ENCODE measurements at regions not wholly inside any gene's neighbourhood (a gene's known extent, or its start where the extent isn't known, plus 50 kb on each side); places are given as distances from the start of the nearest gene placed in this dataset.
A peak's percentile ranks its signal among the peaks of the same experiment; 100 is the strongest.
"Not testable (repeated sequence)": the region's sequence is repeated elsewhere in the genome, so short reads cannot be mapped to it uniquely, and the experiment has no call there.

DNA sequence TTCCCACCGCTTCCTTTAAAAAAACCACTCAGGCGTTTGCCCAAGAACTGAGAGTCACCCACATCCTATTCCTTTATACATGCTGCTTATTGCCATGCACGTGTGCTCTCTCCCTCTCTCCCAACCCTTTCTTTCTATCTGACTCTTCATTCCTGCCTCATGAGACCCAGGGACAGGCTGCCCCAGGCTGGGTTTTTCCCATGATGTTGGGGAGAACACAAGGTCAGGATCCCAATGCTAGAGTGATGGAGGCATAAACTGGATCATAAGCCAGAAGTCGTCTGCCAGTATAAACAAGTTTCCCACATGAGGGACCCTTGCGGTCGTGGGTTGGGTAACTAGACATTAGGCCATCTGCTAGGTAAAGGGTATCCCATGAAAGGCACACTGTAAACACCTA, 64.9 kb downstream of the CD2 start:
- no peak for DNase-seq

DNA sequence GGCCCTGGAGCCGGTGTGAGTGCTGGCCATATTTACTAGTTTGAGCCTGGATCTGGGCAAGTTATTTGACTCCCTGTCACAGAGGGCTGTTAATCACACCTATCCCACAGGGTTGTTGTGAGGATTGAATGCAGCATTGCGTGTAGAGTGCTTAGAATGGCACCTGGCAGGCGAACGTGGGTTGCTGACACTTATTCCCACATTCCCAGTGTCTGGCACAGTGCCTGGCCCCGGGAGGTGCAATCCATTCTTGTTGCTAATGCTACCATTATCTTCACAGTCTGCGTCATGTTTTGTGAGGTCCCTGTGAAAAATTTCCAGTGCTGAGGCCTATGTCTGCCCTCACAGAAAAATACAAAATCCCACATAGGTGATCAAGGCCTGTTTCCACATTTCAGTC, 66.1 kb downstream of the CD2 start:
- DNase-seq, result no peak

DNA sequence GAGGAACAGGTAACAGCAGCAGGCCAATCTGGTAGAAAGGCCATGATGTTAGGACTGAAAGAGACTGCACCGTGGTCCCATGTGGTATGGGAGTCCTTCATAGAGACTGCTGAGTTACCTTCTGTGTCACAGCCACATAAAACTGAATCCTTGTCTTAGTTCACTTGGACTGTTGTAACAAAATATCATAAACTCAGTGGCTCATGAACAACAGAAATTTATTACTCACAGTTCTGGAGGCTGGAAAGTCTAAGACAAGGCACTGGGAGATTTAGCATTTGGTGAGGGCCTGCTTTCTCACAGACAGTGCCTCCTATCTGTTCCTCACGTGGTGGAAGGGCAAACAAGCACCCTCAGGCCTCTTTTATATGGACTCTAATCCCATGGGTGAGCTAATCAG, 67.5 kb downstream of the CD2 start:
- no peak for DNase-seq

DNA sequence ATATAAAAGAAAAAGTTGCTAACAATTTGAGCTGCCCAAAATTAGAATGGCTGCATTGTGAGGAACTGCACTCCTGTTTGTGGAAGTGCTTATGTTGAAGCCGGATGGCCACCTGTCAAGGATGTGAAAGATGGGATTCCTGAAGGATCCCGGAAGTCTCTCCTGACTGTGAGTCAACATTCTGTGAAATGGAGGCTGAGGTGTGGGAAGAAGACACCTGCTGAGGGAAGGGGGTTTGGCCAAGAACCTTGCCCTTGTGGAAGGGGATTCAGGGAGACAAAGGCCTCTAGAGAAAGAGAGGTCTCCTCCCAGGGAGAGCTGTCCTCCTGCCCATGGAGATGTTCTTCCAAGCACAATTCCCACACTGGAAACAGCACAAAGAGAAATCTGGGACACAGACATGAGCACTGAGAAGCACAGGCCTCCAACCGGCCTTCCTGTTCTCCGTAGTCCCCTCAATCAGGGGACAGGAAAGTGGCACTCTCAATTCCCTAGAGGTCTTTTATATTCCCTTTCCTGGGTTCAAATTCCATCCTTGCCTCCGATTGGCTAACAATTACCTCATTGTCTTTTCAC, 70.5 kb downstream of the CD2 start:
- no peak for DNase-seq

DNA sequence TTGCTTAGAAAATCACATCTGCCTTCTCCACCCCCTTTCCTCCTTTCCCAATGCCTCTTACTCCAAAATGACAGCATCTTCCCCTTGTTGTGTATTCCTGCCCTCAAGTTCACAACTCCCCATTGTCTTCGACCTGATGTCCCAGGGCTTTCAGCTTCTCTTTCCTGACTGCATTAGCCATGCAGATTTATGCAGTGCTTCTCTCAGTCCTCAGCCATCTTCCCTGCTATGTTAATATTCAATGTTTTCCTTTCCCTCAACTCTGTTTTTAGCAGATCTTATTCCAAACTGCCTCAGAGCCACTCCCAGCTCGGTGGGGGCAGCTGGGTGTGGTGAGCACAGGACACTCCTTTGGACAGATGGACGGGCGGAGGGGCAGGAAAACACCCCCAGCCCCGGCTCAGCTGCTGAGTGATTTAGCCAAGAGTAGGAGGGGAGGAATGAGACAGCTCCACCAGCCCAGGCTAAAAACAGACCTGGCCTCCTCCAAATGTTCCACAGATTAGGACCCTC, 71.0 kb downstream of the CD2 start:
- peak; percentile 91 for DNase-seq

DNA sequence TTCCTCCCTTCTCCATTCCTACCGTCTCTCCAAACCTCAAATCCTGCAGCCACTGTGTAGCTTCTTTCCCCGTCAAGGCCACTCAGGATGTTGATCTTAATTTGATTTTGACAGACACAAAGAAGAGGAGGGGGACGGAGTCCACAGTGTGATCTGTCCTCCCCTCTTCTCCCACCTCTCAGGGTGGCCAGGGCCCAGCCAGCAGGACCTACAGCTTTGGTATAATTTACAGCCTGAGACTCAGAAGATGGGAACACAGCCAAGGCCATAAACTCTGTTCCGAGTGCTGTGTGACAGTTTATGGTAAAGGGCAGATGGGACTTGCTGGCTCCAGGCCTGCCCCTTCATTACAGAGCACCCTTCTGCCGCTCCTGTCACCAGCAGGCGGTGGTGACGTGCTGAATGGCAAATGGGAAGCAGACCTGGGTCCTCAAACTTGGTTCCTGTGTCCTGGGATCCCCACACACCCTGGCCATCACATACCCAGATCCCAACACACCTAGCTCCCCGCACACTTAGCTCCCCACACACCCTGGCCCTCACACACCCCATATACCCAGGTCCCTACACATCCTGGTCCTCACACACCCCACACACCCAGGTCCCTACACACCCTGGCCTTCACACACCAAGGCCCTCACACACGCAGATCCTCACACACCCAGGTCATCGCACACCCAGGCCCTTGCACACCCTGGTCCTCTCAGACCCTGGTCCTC, 71.6 kb downstream of the CD2 start:
- peak; percentile 71 for DNase-seq

DNA sequence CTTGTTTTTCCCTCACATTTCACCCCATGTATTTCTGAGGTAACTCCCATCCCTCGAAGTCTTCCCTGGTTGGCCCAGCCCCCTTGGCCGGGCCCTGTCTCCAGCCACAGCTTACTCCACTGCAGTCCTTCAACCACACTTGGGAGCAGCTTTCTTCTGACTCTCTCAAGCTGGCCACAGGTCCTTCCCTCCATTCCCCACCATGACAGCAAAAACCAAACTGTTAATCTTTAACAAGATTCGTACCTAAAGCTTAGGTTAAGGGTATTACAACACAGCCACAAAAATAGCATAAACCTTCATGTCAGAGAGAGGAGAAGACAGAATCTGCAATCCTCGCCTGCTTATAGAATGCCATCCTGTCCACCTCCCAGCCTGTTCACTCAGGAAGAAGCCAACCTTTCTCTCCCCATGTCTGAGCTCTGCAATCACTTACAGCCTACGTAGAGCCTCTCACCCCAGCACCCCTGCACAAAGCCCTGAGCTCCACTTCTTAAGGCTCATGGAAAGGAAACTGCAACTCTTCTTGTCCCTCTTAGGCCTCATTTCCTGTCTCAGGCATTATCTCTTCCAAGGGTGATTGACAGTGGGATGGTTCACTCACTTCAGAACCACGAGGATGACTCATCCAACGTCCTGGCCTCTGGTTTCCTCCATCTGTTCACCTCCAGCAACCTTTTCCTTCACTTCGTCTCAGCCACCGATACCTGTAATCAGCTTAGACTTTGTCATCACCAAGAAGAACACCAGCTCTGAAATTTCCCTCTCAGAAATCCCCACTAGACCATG, 72.8 kb downstream of the CD2 start:
- DNase-seq, result no peak

DNA sequence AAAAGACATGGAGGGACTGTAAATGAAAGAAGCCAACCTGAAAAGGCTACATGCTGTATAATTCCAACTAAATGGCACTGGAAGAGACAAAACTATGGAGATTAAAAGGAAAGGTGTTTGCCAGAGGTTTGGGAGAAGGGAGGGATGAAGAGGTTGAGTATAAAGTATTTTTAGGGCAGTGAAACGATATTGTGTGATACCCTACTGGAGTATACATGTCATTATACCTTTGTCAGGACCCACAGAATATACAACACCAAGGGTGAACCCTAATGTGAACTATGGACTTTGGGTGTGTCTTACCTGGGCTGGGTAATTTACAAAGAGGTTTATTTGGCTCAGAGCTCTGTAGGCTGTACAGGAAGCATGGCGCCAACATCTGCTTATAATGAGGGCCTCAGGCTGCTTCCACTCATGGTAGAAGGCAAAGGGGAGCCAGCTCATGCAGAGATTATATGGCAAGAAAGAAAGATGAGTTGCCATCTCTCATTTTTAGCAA, 73.4 kb downstream of the CD2 start:
- DNase-seq, result no peak

DNA sequence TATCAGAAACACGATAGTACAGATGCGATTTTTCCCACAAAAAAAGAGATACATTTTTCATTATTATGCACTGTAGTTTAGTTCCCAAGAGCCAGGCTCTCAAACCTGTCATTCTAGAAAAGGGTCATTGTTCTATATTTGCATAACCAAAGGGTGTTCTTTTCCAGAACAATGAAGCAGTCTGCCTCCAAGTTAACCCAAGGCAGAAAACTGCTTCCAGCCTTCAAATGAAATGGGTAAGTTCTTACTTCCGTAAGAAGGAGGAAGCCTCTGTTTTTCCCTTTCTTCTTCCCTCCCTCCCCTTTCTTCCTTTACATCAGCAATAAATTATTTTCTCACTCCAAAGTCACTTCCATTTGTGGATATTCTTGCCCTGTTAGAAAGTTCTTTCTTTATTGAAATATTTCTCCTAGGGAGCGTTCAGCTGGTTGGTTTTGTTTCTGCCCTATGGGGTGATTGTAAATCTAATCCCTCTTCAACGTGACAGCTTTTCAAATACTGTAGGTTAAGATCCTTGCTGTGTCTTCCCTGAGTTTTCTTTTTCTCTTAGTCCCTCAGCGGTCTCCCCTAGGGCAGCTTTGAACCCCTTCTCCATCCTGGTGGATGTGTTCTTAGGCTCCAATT, 77.3 kb upstream of the PTGFRN start:
- no peak for DNase-seq

DNA sequence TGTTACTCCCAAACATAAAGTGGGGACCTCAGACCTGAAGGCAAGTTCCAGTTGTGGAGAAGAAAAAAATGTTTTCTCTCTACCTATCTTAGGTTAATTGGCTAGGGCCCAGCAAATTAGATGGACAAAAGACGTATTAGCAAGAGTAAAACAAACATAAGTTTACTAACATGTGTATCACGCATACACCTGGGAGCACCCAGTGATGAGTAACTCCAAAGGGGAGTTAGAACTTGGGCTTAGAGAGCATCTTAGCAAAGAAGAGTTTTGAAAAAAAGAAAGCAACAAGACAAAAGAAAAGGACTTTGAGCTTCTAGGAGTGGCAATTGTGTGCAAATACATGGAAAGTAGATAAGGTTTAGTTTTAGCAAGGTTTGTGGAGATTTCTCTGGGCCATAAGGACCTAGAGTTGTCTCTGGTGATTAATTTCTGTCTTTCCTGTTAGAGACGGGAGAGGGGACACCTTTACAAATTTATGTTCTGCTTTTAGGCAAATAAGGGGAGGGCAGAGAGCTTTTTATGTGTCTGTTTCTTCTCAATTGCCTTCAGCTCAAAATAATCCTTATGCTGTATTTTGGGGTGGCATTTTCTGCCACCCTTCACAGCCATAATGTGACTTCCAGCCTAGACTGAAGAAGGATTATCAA, 76.7 kb upstream of the PTGFRN start:
- DNase-seq, result no peak

DNA sequence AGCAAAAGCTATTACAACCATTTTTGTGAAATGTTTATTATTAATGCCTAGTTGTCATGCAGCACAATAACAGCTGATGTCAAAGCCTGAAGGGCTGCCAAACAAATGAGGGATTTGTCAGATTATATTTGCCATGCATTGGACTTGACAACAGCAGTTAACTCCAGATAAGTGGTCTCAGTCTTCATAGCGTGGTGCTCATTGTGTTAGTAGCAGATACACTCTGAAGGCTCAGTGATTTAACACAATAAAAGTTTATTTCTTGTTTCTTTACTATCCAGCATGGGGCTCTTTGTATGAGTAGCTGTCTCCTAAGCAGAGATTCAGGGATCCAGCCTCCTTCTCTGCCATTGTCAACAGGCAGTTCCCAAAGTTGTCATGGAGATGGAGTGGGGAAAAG, 76.0 kb upstream of the PTGFRN start:
- DNase-seq, result peak; percentile 40

DNA sequence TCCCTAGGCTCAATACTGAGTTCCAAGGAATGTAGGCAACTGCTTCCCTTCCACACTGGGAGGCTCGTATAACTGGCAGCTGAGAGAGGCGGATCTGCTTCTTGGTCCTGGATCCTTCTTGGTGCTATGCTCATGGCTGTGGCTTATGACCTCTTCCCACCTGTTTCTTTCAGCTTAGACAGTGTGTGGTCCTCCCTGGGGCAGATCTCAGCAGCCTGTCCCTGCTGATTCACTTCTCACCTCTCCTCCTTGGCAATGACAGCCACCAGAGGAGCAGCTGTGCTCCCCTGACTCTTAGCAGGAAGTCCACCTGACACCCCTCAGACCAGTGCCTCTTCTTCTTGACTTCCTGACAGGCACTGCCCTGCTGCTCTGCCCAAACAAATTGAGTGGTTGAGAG, 75.1 kb upstream of the PTGFRN start:
- DNase-seq, result no peak

DNA sequence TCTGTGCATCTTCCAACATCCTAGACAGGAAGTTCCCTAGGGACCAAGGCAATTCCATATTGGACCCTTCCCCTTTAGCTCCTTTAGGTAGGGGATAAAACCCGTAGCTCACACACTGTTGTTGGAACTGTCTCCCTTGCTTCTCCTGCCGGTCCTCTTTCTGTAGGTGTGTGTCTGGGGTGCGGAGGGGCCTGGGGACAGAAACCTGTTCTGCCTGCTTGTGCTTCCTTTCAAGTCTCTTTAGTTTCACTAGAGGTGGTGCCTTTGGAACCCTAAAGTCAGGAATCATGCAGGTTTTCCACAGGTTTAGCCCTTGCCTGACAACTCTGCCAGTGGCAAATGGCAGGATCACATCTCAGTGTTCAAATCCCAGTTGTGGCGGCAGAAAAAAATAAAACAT, 74.6 kb upstream of the PTGFRN start:
- no peak for DNase-seq

DNA sequence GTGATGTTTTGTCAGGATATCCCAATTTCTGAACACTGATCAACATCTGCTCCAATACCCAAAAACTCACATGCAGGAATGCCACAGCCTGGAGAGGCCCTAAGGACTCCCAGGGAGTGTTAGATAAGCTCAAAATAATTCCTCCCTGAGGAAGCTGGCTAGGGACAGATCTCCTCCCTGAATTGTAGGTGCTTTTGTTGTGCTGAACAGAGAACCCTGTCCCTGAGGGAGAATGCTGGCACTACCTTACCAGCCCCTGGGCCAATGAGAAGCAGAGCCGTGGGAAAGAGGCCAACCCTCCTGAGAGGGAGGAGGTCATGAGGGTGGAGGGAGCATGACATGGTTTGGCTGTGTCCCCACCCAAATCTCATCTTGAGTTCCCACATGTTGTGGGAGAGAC, 73.6 kb upstream of the PTGFRN start:
- DNase-seq, result no peak

DNA sequence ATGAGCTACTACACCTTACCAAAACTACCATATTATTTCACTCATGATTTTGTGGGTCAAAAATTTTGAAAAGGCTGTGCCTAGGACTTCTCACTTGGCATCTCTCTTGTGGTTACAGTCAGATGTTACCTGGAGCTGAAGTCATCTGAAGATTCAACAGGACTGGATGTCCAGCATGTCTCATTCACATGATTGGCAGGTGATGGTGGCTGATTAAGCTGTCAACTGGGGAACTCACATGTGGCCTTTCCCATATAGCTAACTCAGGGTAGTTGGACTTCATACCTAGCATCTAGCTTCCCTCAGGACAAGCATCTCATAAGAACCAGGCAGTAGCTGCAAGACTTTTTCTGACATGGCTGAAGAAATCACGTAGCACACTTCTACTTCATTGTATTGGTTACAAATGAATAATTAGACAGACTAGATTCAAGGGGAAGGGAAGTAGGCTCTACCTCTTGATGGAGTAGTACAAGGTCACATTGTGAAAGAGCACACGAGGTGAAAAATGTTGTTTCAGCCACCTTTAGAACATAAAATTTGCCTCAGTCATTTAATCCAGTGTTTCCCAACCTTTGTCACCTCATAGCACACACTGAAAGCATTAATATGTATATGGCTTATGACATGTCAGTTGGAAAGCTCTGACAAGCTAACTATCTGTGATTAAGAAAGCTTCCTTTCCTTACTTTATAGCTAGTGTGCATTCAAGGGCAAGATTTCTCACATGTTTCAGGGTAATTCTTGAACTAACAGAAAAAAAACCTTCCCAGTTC, 68.0 kb upstream of the PTGFRN start:
- DNase-seq, result no peak

DNA sequence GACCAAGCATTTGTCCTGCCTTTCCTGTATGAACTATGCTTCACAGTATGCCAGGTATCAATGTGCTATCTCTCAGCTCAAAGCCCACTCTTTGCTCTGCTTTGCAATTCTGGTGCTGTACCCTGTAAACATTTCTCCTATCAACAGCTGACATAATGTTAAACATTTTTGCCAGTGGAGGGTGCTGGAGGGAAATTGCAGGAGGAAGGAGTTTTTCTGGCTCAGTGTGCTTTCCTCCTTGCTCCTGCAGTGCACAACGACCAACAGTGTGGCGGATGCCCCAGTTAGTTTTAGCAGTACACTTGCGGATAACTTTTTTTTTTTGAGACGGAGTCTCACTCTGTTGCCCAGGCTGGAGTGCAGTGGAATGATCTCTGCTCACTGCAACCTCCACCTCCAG, 67.1 kb upstream of the PTGFRN start:
- DNase-seq, result no peak

DNA sequence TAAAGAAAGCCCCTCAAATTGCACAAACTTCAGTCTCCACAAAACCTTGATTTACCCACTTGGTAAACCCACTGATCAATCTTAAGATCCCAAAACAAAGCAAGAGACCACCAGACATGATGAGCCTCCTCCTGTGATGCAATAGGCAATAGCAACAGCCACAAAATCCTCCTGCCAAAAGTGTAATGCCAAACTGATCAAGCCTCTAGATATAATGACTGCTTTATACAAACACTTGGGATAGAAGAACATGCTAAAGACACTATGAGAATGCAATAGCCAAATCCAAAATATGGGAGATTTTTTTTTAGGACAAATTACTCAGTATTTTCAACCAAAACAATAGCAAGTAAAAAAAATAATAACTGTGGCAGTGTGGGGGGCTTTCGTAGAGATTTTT, 64.9 kb upstream of the PTGFRN start:
- DNase-seq, result no peak

DNA sequence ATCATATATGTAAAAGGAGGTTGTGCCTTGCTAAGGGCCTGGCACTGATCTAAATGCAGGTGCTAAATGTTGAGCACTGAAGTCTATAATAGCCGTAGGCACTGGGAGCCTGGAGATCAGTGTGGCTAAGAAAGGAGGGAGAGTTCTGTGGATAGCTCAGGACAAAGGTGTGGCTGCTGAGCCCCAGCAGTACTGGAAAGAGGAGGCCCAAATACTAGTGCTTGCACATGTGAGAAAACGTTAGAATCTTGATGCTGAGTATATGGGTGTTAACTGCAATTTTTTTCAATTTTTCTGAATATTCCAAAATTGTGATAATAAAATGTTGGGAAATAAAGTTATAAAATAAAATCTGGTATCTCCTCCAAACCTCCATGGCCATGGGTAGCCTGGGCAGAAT, 62.5 kb upstream of the PTGFRN start:
- no peak for DNase-seq

DNA sequence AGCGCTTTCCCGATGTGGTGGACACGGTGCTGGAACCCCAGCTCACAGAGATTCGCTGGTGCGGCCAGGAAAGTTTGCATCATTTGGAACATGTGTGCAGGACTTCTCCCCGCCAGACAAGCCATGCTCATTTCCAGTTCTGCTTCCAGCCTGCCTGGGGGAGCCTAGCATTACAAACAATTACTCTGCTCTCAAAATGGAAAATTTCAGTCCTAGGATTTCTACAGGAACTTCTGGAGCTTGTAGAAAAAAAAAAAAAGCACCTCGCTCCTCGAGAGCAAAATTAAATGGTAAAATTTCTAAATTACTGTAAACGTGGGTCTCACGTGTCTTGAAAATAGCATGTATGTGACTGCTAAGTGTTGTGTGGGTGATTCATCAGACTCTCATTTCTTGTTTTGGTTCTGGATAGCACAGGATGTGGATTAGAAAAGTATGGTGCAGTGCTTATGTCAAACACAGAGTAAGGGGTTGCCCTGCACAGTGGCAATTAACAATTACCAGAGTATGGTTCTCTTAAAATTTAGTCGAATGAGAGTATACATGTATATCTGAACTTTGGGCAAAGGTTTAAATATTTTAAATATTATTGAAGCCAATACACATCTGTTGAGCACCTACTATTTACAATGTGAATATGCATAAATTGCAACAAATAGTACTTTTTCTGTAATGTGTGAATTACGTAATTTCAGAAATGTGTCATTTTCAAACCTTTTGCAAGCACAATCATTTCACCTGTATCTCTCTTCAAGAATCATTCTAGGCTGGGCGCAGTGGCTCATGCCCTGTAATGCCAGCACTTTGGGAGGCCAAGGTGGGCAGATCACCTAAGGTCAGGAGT, 61.8 kb upstream of the PTGFRN start:
- peak; percentile 91 for DNase-seq

DNA sequence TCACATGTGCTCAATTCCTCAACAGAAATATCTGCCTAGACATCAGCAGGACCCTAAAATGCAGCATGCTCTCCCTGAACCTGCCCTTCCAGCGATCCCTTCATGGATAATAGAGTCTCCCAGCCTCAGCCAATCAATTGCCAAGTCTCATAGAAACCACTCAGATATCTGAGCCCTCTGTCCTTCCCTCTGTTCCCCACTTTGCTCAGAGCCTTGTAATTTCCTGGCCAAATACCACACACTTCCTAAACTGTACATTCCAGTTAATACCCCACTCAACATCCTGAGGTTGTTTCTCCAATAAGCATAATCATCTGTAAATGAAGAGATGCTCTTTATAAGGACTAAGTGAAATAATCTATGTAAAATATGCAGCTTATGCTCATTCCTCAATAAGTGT, 59.3 kb upstream of the PTGFRN start:
- no peak for DNase-seq

DNA sequence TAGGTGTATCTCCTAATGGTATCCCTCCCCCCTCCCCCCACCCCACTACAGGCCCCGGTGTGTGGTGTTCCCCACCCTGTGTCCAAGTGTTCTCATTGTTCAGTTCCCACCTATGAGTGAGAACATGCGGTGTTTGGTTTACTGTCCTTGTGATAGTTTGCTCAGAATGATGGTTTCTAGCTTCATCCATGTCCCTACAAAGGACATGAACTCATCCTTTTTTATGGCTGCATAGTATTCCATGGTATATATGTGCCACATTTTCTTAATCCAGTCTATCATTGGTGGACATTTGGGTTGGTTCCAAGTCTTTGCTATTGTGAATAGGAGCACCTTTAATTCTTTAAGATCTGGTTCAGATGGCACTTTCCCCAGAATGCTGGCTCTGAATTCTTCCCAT, 58.5 kb upstream of the PTGFRN start:
- not testable (repeated sequence) for DNase-seq
